Stimulated activated memory B cell treated with anti-CD40 and anti-IgM and Interleukin-4, amounts not matched to agents 10 μg/mL and 1 μg/mL and 100 μg/mL, for 72 hours (primary cell): ENCODE measurements at regions not wholly inside any gene's neighbourhood (a gene's known extent, or its start where the extent isn't known, plus 50 kb on each side); places are given as distances from the start of the nearest gene placed in this dataset.
"Not testable (repeated sequence)": the region's sequence is repeated elsewhere in the genome, so short reads cannot be mapped to it uniquely, and the experiment has no call there.

ENCODE experiments used
- ATAC-seq: fragments of 150-1000 bp; cut with Tn5 transposase; 2 replicates; pipeline ENCODE4 v1.10.0; 2021
- H3K27ac Mint-ChIP-seq: one replicate; pipeline ENCODE4 v1.8.0; 2022; ENCODE audit warnings: mild to moderate bottlenecking, mixed read lengths
- H3K27me3 Mint-ChIP-seq: one replicate; pipeline ENCODE4 v1.8.0; 2022; ENCODE audit warnings: mixed read lengths
- H3K36me3 Mint-ChIP-seq: one replicate; pipeline ENCODE4 v1.8.0; 2022; ENCODE audit warnings: mixed read lengths
- H3K4me1 Mint-ChIP-seq: one replicate; pipeline ENCODE4 v1.8.0; 2022; ENCODE audit warnings: mixed read lengths
- H3K4me3 Mint-ChIP-seq: one replicate; pipeline ENCODE4 v1.8.0; 2022; ENCODE audit warnings: mild to moderate bottlenecking, moderate library complexity, mixed read lengths
- H3K9me3 Mint-ChIP-seq: one replicate; pipeline ENCODE4 v1.8.0; 2022; ENCODE audit warnings: mixed read lengths

DNA sequence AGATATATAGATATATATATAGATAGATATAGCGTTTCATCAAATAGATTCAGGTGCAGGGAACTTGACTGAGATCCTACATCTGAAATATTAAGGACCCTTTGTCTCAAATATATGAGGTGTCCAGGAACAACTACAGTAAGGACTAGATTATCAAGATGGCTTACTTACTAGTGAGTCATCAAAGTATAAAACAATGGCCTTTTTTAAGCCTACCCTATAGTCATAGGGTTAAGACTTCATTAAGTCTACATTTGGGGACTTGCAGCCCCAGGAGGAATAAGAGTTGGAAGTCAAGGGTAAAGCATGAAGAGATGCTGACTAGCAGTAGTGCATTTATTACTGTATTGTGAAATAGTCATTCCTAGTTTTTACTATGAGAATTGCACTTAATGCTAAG, 1023.4 kb downstream of the CDH11 start:
- no peaks in the 10 kb centered on the region for H3K9me3 Mint-ChIP-seq
- no peak for ATAC-seq
- H3K27ac Mint-ChIP-seq = no peak overlapping the region
- H3K36me3 Mint-ChIP-seq = no peaks in the 10 kb centered on the region
- no peak overlapping the region for H3K4me3 Mint-ChIP-seq
- no peaks in the 10 kb centered on the region for H3K27me3 Mint-ChIP-seq
- no peaks in the 10 kb centered on the region for H3K4me1 Mint-ChIP-seq

DNA sequence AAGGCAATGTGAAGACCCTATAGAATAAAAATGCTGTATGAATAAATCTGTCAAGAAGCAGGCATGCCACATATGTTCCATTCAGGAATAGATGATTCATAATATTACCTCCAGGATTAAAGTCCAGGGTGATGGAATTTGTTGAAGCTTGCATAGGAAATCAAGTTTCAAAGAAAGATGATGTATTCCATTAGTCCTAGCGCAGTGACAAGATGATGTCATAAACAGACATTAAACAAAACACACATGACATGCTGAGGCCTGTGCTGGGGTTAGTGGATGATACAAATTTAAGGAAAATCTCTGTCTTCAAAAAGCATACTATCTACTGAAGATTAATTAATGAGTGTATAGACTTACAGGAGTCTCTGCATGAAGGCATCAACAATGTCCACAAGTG, 1025.2 kb downstream of the CDH11 start:
- Mint-ChIP-seq H3K36me3 (no peaks in the 10 kb centered on the region), H3K4me3 (no peak overlapping the region), H3K27me3 (no peaks in the 10 kb centered on the region), H3K9me3 (peaks cover 3% of the 10 kb centered on the region), H3K4me1 (no peaks in the 10 kb centered on the region), H3K27ac (no peak overlapping the region)
- ATAC-seq = no peak

DNA sequence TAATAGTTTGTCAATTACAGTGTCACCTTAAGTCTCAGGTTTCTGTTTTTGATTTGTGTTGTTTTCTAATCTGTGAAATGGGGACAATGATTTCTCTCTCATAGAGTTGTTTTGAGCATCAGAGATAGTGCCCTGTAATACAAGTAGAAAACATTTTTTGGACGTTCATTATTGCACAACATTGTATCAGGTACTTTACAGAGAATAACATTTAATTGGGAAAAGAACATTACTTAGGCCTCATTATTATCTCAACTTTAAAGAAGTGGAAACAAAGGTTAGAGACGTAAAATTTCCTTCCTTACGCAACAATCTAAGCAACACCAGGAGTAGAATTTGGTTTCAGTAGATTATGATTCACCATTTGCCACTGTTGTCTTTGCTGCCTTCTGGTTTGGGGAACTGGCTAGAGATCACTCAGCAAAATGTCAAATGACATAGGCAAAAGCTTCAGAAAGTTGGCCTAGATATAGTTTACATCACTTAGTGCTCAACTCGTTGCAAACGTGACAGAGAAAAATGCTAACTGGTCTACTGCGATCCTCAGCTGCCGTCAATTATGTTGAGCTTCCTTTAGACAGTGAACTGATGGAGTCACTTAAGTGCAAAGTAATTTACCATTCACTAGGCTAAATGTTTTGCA, 1026.8 kb downstream of the CDH11 start:
- Mint-ChIP-seq H3K27ac (no peak overlapping the region), H3K4me3 (no peak overlapping the region), H3K9me3 (peaks cover 3% of the 10 kb centered on the region), H3K36me3 (no peaks in the 10 kb centered on the region), H3K4me1 (no peaks in the 10 kb centered on the region), H3K27me3 (no peaks in the 10 kb centered on the region)
- ATAC-seq = no peak

DNA sequence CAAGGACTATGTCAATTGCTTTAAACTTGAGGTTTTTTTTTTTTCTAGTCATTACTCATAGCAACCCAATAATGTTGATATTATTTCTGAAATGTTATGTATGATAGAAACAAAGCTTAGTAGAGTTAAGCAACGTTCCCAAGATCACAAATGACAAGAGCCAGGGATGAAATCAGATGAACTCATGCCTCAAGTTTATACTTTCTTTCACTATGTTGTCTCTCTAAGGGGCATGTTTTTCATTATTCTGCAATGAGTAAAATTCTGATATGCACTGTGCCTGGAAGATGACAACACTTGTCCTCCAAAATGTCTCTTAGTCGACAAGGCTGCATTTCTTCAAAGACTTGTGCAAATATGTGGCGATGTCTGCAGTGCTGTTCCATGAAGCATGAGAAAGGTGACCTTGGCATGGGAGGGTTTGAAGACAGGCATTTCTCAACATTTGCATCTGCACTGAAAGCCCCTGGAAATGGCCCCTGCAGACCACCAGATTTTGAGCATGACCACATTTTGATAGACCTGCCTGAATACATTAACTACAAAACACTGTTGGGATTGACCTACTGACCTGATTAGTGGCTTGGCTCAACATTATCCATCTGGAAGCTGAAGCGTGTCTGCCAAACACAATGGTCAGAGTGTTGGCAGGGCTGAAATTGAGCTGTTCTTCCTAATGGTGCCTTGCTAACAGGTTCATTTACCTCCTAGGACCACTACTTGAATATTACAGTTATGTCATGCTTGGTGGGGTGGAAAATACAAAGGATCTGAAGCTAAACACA, 1027.5 kb downstream of the CDH11 start:
- H3K9me3 Mint-ChIP-seq = peaks cover 3% of the 10 kb centered on the region
- H3K27ac Mint-ChIP-seq = no peak overlapping the region
- H3K36me3 Mint-ChIP-seq = no peaks in the 10 kb centered on the region
- H3K27me3 Mint-ChIP-seq = no peaks in the 10 kb centered on the region
- no peak for ATAC-seq
- H3K4me3 Mint-ChIP-seq = no peak overlapping the region
- no peaks in the 10 kb centered on the region for H3K4me1 Mint-ChIP-seq

DNA sequence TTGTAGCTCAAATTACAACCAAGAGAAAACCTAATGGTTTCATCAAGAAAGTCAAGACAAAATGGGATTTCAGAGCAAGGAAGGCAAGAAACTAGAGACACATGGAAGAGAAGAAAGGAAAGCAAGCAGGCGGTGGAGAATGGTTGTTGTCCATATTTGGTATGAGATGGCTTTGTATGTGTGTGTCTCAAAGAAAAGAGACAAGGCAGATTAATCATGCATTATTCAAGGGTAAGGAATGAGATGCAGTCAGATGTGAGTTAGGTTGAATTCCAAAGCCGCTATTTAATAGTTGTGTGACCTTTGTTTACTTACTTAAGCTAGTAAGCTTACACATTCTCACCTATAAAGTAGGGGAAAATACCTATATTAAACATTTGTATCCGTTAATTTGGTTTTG, 1029.6 kb downstream of the CDH11 start:
- no peak for ATAC-seq
- H3K9me3 Mint-ChIP-seq = peaks cover 3% of the 10 kb centered on the region
- H3K27ac Mint-ChIP-seq = no peak overlapping the region
- H3K36me3 Mint-ChIP-seq = no peaks in the 10 kb centered on the region
- H3K27me3 Mint-ChIP-seq = no peaks in the 10 kb centered on the region
- no peak overlapping the region for H3K4me3 Mint-ChIP-seq
- no peaks in the 10 kb centered on the region for H3K4me1 Mint-ChIP-seq

DNA sequence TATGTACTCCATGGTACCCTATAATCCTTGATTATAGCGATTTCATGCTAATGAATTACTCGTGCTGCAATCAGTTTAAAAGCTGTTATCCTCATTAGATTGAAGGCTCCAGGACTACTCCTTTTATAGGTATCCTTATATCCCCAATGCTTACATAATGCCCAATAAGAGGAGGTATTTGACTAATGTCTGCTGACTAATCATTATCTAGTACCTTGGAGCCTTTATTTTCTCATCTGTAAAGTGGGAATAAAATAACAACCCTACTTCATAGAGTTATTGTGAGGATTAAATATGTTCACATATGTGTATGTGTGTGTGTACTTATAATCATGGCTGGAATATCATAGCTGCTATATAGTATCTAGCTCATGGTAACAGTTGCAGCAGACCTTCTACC, 1031.5 kb downstream of the CDH11 start:
- Mint-ChIP-seq H3K27me3 (no peaks in the 10 kb centered on the region), H3K9me3 (peaks cover 3% of the 10 kb centered on the region), H3K4me1 (no peaks in the 10 kb centered on the region), H3K27ac (no peak overlapping the region), H3K4me3 (no peak overlapping the region), H3K36me3 (no peaks in the 10 kb centered on the region)
- no peak for ATAC-seq

DNA sequence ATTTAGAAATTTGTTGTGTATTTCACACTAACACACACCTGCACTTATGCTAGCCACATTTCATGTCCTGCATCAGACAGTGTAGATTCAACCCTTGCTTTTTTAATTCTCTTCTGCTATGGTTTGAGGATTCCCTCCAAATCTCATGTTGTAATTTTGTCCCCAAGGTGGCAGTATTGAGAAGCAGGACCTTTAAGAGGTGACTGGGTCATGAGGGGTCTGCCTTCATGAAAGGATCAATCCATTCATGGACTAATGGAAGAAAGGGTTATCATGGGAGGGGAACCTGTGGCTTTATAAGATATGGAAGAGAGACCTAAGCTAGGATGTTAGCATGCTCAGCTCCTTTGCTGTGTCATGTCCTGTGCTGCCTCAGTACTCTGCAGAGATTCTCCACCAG, 1032.2 kb downstream of the CDH11 start:
- Mint-ChIP-seq H3K27me3 (no peaks in the 10 kb centered on the region), H3K4me1 (no peaks in the 10 kb centered on the region), H3K4me3 (no peak overlapping the region), H3K36me3 (no peaks in the 10 kb centered on the region), H3K27ac (no peak overlapping the region), H3K9me3 (peaks cover 3% of the 10 kb centered on the region)
- ATAC-seq = no peak

DNA sequence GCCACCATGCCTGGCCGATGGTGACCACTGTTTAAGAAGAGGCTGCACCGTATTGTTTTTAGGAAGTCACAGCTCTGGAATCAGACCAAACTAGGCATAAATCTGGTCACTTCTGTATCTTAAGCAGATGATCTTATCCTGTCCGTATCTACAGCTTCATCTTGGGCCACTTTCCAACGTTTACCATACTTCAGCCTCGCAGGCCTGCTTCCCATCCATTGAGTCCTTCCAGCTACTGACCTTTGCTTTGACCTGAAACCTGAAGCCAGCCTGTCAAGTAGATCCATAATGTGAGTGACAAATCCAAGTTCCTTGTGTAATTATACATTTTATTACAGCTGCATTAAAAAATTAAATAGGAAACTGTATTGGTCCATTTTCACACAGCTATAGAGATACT, 1033.0 kb downstream of the CDH11 start:
- ATAC-seq = no peak
- H3K4me3 Mint-ChIP-seq = no peak overlapping the region
- H3K9me3 Mint-ChIP-seq = peaks cover 3% of the 10 kb centered on the region
- H3K4me1 Mint-ChIP-seq = no peaks in the 10 kb centered on the region
- no peaks in the 10 kb centered on the region for H3K36me3 Mint-ChIP-seq
- H3K27ac Mint-ChIP-seq = no peak overlapping the region
- H3K27me3 Mint-ChIP-seq = no peaks in the 10 kb centered on the region

DNA sequence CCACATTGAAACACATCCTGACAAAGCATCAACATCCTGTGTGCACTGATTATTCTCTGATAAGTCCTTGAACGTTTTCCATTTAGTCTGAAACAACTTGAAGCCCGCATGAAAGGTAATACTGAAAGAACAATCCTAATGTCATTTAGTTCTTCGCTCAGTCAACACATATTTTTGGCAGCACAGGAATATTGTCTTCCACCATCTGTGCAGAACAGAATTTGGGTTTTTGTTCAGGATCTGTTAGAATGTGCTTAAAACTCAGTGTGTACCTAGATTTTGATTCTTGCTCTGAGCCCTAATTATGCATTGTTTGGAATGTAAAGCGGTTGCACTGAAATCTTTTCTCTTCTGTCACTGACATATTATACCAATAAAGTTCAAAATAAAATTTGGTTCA, 1036.6 kb downstream of the CDH11 start:
- H3K9me3 Mint-ChIP-seq = peaks cover 3% of the 10 kb centered on the region
- H3K36me3 Mint-ChIP-seq = no peaks in the 10 kb centered on the region
- no peak for ATAC-seq
- no peaks in the 10 kb centered on the region for H3K27me3 Mint-ChIP-seq
- H3K4me1 Mint-ChIP-seq = no peaks in the 10 kb centered on the region
- H3K27ac Mint-ChIP-seq = no peak overlapping the region
- H3K4me3 Mint-ChIP-seq = no peak overlapping the region

DNA sequence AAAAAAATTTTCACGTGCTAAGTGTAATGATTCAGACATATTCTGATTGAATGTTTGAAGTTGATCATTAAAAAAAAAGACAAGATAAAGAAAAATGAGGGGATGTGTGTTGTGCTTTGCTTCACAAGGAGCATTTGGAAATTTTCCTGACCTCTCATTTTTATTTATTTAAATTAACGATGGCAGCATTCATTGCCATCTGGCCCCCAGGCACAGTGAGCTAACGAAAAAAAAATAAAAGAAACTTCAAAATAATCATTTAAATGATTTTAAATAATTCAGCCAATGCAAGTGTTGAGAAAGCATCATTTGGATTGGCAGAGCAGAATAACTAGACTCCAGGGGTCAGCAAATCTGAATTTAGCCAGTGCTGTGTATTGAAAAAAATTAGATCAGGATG, 1037.2 kb downstream of the CDH11 start:
- ATAC-seq = no peak
- no peaks in the 10 kb centered on the region for H3K4me1 Mint-ChIP-seq
- no peak overlapping the region for H3K27ac Mint-ChIP-seq
- peaks cover 3% of the 10 kb centered on the region for H3K9me3 Mint-ChIP-seq
- no peaks in the 10 kb centered on the region for H3K27me3 Mint-ChIP-seq
- no peak overlapping the region for H3K4me3 Mint-ChIP-seq
- H3K36me3 Mint-ChIP-seq = no peaks in the 10 kb centered on the region

DNA sequence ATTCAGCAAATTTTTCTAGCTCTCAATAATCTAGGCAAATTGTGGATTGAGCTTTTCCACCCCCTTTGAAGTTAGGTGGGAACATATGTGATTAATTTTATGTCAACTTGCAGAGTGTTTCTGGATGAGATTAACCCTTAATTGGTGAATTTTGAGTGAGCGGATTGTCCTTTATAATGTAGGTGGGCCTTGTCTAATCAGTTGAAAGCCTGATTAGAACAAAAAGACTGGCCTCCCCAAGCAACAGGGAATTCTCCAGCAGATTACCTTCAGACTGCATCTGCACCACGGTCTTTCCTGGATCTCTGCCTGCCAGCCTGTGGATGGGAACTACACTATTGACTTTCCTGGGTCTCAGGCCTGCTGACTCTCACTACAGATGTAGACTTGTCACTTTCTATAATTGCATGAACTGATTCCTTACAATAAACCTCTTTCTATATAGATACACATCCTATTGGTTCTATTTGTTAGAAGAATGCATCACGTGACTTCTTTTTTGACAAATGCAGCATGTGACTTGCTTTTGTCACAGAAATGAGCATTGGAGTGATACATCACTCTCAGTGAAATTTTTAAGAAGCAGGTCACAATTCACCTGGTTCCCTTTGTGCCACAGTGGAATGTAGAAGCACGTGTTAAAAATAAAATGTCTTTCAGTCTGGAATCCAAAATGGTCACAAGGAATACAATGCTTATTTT, 1038.3 kb downstream of the CDH11 start:
- Mint-ChIP-seq H3K9me3 (peaks cover 3% of the 10 kb centered on the region), H3K36me3 (no peaks in the 10 kb centered on the region), H3K27me3 (no peaks in the 10 kb centered on the region), H3K27ac (no peak overlapping the region), H3K4me1 (no peaks in the 10 kb centered on the region), H3K4me3 (no peak overlapping the region)
- no peak for ATAC-seq

DNA sequence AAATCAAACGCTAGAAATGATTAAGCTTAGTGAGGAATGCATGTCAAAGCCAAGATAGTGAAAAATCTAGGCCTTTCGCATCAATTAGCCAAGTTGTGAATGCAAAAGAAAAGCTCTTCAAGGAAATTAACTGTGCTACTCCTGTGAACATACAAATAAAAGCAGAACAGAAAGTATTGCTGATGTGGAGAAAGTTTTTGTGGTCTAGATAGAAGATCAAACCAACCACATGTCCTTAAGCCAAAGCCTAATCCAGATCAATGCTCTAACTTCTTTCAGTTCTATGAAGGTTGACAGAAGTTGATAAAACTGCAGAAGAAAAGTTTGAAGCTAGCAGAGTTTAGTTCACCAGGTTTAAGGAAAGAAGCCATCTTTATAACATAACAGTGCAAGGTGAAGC, 1044.6 kb downstream of the CDH11 start:
- Mint-ChIP-seq H3K27ac (no peak overlapping the region), H3K27me3 (no peaks in the 10 kb centered on the region), H3K4me1 (no peaks in the 10 kb centered on the region), H3K36me3 (no peaks in the 10 kb centered on the region), H3K4me3 (no peak overlapping the region), H3K9me3 (no peaks in the 10 kb centered on the region)
- ATAC-seq = no peak

DNA sequence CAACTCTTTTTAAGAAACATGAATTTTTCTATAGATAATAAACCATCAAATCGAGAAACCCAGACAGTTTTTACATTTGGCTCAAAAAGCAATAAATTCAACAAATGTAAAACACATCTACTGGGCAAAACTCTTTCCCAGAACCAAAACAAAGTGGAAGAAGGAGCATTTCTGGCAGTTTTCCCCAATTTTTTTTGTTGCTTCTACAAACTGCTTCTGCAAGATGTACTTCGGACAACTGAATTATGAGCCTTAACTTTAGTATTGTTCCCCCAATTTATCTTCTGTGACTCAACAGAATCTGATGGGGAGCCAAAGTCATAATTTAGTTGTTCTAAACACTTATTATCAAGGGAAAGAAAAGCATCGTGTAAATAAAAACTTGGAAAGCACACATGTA, 1047.2 kb downstream of the CDH11 start:
- no peaks in the 10 kb centered on the region for H3K36me3 Mint-ChIP-seq
- no peaks in the 10 kb centered on the region for H3K4me1 Mint-ChIP-seq
- no peak for ATAC-seq
- H3K27me3 Mint-ChIP-seq = no peaks in the 10 kb centered on the region
- no peak overlapping the region for H3K4me3 Mint-ChIP-seq
- H3K9me3 Mint-ChIP-seq = peaks cover 6% of the 10 kb centered on the region
- H3K27ac Mint-ChIP-seq = no peak overlapping the region

DNA sequence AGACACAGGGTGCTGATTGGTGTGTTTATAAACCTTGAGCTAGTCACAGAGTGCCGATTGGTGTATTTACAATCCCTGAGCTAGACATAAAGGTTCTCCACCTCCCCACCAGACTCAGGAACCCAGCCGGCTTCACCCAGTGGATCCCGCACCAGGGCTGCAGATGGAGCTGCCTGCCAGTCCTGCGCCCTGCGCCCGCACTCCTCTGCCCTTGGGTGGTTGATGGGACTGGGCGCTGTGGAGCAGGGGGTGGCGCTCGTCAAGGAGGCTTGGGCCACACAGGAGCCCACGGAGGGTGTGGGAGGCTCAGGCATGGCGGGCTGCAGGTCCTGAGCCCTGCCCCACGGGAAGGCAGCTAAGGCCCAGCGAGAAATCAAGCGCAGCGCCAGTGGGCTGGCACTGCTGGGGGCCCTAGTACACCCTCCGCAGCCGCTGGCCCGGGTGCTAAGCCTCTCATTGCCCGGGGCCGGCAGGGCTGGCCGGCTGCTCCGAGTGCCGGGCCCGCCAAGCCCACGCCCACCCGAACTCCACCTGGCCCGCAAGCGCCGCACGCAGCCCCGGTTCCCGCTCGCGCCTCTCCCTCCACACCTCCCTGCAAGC, 1049.6 kb downstream of the CDH11 start:
- H3K27me3 Mint-ChIP-seq, H3K36me3 Mint-ChIP-seq, H3K4me1 Mint-ChIP-seq, H3K4me3 Mint-ChIP-seq, ATAC-seq, H3K9me3 Mint-ChIP-seq, H3K27ac Mint-ChIP-seq: not testable (repeated sequence)

DNA sequence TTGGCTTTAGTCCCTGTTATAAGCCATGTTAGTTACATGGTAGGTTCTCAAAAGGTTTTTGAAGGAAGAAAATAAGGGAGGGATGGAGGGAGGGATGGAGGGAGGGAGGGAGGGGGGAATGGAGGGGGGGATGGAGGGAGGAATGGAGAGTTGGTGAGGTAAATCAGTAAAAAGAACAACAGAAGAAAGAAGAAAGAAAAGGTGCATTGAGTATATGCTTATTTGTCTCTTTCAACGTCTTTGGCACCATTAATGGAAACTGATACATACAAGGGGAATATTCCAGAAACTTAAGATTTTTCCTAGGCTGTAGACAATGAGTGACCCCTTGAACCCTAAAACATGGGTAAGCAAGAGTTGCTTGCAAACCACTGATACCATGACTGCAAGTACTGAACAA, 1056.3 kb downstream of the CDH11 start:
- no peak for ATAC-seq
- H3K27me3 Mint-ChIP-seq = no peaks in the 10 kb centered on the region
- H3K4me3 Mint-ChIP-seq = no peak overlapping the region
- no peaks in the 10 kb centered on the region for H3K4me1 Mint-ChIP-seq
- peaks cover 10% of the 10 kb centered on the region for H3K9me3 Mint-ChIP-seq
- no peaks in the 10 kb centered on the region for H3K36me3 Mint-ChIP-seq
- H3K27ac Mint-ChIP-seq = no peak overlapping the region

DNA sequence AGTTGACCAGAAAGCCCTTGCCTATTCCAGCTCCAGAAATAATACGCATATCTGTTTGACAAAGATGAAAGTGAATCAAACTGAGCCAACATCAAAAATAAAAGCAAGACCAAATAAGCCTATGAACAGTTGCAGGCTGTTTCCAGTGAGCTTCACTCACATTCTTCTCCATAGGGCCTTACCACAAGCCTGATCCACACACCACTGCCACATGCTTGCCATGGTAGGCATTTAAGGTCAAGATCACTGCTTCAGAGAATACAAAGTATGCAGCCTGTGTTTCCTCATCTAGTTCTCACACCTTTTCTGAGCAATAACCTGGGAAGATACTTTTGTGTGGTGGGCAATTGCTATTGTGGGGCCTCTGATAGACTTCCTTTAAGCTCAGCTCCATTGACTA, 1060.2 kb downstream of the CDH11 start:
- H3K27me3 Mint-ChIP-seq = no peaks in the 10 kb centered on the region
- H3K4me3 Mint-ChIP-seq = no peak overlapping the region
- ATAC-seq = no peak
- H3K27ac Mint-ChIP-seq = no peak overlapping the region
- no peaks in the 10 kb centered on the region for H3K4me1 Mint-ChIP-seq
- no peaks in the 10 kb centered on the region for H3K9me3 Mint-ChIP-seq
- no peaks in the 10 kb centered on the region for H3K36me3 Mint-ChIP-seq
